PC-9 (cell line): ENCODE measurements at regions not wholly inside any gene's neighbourhood (a gene's known extent, or its start where the extent isn't known, plus 50 kb on each side); places are given as distances from the start of the nearest gene placed in this dataset.

Experiments
- CTCF ChIP-seq: fragments of 200-600 bp; sonication (generic); conservative IDR thresholded peaks from 2 replicates; pipeline ENCODE4 v1.6.1; 2017; ENCODE audit warnings: mixed run types, antibody characterized with exemption, mild to moderate bottlenecking, moderate library complexity
- EZH2 ChIP-seq: fragments of 200-600 bp; sonication (generic); IDR thresholded peaks from 2 replicates; pipeline ENCODE4 v1.8.0; 2017; ENCODE audit warnings: antibody characterized with exemption, low read depth

GRCh38 chr11:33569333-33569732 is 131.3 kb downstream of the C11orf91 start:
- TF ChIP-seq CTCF (no peak), EZH2 (no peak)
